HG03575 (cell line): ENCODE measurements at regions not wholly inside any gene's neighbourhood (a gene's known extent, or its start where the extent isn't known, plus 50 kb on each side); places are given as distances from the start of the nearest gene placed in this dataset.

ENCODE experiments used
- ATAC-seq: cut with Tn5 transposase; IDR thresholded peaks from one replicate; pipeline ENCODE4 v1.9.1; 2021; ENCODE audit not compliant: unreplicated experiment, insufficient number of reproducible peaks, low FRiP score; ENCODE audit errors: extremely low read depth

- no peak for ATAC-seq
Measured at GRCh38 chr14:98949481-98950135, 322.4 kb downstream of the BCL11B start.

DNA sequence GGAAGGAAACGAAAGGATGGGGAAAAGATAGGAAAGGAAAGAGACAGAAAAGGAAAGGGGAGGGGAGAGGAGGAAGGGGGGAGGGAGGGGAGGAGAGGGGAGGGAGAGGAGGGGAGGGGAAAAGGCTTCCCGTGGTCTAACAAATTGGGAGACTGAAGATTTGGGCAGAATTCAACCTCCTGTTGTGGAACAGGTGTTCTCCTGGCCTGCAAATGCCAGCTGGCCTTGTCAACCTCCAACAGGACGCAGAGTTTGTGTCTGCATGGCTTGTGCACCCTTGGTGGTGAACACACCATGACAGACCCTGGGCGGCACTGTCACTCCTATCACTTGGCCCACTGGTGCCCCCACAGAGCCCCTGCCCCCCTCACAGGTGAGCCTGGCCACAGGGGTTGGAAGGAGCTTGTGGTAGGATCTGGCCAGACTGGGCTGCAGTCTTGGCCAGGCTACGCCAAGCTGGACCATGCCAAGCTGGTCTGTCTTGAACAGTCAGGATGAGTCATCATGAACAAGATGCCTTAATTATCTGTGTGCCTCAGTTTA lies 321.6 kb downstream of the BCL11B start:
- no peak for ATAC-seq

GRCh38 chr14:98951031-98951430 lies 321.0 kb downstream of the BCL11B start:
- no peak for ATAC-seq

DNA sequence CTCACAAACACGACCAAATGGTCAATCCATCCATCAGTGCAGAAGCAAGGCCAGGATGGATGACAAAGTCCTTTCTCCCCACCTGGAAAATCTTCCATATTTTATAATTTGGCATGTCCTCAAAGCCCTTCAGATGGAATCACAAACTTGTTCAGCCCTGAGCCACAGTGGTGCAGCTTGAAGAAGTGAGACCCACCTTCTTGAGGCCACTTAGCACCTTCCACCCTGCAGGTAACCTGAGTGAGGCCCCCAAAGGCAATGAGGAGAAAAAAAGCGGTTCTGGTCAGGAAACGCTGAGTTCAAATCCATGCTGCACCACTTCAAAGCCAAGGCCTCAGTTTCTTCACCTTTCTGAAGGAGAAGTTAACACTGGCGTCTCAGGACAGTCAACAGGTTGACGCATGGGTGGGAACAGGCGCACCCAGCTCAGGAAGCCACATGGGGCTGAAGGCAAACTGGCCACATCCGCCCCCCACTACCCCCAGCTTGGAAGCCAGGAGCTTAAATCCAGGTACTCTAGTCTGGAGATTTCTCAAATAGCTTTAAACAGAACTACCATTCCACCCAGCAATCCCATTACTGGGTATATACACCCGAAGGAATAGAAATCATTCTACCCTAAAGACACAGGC lies 320.4 kb downstream of the BCL11B start:
- ATAC-seq = no peak

DNA sequence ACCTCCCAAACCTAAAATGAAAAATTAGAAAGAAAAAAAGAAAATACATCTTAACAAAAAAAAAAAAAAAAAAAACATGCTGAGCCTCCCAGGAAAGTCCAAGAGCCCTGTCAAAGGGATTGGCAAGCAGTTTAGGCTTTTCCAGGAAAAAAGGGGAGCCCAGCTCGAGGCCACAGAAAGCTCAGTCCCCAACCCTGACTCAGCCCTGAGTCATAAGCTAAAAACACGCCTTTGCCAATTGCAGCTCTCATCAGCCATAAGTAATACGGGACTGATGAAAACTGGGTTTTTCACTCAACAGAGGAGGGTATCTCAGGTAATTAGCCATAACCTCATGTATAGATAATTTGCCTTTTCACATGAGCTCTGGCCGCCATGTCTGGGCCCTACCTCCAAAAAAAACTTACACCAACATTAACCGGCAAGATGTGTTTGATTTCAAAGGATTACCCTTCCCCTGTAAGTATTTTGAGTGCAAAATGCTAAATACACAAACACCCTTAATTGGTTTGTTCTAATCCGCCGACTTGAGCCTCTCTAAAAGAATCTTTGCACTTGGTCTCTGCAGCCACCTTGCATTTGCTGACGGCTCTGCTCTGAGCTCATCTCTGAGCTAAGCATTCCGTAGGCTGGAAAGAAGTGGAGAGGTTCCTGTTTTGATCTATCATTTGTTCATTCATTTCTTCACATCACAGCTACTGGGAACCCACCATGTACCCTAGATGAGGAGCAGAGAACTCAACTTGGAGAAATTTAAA lies 319.2 kb downstream of the BCL11B start:
- ATAC-seq = no peak

DNA sequence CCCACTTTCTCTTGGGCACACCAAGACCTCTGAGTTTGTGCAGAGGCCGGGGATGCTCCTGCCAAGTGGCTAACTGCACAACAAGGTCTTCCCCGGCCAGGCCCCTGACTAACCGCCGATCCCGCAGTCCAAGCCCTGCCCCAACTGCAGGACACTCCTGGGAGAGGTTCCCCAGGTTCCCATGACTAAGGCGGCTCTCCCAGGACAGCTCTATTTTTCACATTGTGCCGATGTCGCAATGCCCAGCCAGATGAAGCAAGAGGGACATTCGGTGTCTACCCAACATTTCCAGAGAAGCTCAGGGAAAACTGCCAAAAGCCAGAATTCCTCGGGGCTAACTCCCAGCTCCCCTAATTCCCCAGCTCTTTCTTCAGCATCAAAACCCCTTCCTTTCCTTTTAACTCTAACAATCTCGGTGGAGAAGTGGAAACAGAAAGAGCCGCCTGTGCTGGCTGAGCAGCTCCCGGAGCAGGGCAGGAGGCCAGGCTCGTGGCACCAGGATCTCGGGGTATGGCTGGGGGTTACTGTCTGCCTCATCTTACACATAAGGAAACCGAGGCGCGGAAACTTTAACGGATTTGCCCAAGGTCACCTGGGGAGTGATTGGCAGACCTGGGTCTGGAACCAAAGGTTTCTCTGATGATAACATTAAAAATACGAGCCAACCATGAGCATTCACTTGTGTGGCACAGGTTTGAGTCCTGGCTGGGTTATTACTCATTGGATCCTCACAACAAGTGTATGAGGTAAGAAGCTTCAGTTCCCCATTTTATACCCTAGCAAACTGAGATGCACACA lies 318.2 kb downstream of the BCL11B start:
- no peak for ATAC-seq

- ATAC-seq = no peak
Measured at GRCh38 chr14:98954349-98955000, 317.5 kb downstream of the BCL11B start.

DNA sequence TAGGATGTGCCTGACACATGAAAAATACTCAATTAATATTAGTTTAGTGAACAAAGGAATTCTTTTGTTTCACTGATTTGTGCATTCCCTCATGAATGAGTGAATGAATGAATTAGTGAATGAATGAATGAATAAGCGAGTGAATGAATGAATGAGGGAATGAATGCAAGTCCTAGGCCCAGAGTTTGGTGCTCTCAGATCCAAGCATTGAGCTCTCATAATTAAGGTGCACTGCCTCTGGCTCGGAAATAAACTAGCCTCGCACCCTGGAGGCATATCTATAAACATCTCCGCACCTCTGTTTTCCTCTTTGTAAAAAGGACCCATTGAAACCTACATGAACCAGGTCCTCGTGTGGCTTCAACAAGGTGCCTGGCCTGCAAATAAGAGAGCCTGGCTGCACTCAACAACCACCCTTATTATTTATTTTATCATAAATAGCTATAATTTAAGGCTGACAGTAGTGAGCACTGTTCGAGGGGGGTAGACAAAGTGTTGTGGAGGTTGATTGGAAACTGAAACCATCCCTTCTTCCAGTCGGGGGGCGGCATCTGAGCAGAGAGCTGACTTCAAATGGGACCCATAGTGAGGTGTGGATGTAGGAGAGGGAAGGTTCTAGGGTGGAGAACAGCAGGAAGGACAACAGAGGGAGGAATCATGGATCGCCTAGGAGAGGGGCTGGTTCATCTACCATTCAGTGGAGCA lies 316.8 kb downstream of the BCL11B start:
- no peak for ATAC-seq

DNA sequence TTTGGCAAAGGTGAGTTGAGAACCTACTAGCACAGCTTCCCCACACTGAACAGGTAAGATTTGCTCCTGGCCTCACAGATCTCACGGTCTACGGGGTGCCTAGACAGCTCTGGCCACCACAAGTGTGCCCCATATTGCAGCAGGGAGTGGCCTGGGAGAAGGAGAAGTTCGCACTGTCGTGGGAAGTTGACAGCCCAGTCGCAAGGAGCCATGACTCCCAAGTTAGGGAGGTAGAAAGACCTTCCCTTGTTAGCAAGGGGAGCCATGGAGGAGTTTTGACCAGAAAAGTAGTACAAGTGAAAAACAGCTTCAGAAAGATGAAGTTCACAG lies 316.3 kb downstream of the BCL11B start:
- ATAC-seq = no peak

GRCh38 chr14:98956181-98956580 lies 315.8 kb downstream of the BCL11B start:
- ATAC-seq = no peak

DNA sequence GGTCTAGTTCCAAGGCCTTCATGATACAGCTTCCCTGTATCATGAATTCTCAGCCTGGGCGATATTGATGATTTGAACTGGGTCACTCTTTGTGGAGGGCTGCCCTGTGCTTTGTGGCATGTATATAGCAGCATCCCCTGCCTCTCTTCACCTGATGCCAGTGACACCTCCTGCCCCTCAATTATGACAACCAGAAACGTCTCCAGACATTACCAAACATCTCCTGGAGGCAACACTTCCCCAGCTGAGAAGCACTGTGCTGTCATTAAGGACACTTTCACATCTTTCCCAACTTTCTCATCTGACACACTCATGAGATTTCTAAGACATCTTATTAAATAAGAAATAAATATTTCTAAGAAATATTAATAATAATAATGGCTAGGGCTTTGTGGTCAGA lies 315.3 kb downstream of the BCL11B start:
- no peak for ATAC-seq

DNA sequence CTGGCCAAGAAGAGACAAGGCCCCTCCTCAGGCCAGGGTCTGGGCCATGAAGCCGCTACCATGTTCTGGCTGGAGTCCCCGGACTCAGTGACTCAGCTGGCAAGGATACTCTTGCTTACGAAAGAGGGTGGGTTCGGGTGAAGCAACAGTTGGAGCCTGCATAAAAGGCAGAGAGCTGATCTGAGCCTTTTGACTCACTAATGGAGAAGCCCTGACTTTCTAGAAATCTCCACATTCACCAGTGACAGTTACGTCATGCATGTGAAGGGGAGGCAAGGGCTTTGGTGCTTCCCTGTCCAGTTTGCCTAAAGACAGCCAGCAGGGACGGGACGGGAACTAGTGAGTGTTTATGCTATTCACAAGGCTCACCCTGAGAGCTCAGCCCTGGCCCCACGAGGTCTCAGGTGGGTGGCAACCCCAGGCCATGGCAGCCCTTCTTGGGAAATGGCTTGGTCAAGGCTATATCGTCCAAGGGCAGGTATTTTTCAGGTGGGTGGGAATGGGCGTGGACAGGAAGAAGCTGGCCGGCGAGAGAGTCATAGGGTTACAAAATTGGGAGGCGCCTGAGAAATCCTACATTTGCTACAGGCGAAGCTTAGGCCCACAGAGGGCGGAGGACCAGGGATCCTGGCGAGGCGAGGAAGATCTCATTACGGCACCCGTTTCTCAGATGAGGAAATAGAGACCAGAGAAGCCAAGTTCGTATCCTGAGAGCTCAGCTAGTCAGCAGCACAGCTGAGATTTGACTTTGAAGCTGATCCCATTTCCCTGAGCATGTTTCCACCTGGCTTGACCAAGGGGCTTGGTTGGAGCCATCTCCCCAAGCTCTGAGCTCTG lies 314.6 kb downstream of the BCL11B start:
- ATAC-seq = no peak

DNA sequence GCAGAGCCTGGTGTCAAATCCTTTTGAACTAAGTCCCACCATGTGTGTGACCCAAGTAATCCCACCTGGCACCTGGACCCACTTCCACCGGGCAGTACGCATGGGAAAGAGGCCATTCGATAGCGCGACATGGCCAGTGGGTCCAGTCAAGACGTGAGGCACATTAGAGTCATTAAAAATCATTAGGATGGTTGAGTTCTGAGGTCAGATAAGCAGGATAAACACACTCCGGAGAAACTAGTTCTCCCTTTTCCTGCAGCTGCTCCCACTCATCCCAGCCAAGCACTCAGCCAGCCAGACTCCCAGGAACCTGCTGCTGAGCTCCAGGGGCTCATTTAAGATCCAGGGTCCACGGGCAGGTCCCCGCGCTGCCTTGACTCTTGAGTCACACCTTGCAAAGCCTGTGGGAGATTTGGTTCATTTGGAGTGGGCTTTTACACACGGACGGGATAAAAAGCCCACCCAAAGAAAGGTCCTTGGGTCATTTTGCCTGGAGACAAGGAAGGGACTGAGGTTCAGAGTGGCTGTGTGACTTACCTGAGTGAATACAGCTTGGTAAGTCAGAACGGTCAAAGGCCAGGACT lies 313.9 kb downstream of the BCL11B start:
- no peak for ATAC-seq

GRCh38 chr14:98958632-98959031 lies 313.4 kb downstream of the BCL11B start:
- ATAC-seq = no peak

- no peak for ATAC-seq
Measured at GRCh38 chr14:98959410-98959809, 312.6 kb downstream of the BCL11B start.

- no peak for ATAC-seq
Measured at GRCh38 chr14:98959958-98960616, 311.9 kb downstream of the BCL11B start.

- ATAC-seq = no peak
Measured at GRCh38 chr14:98960617-98961013, 311.4 kb downstream of the BCL11B start.
